Activated naive CD8-positive, alpha-beta T cell treated with anti-CD3 and anti-CD28 coated beads, Interleukin-2, amount 50 U/mL, for 24 hours (primary cell): ENCODE measurements at regions not wholly inside any gene's neighbourhood (a gene's known extent, or its start where the extent isn't known, plus 50 kb on each side); places are given as distances from the start of the nearest gene placed in this dataset.
"Not testable (repeated sequence)": the region's sequence is repeated elsewhere in the genome, so short reads cannot be mapped to it uniquely, and the experiment has no call there.

Source experiments
- ATAC-seq: fragments of 150-1000 bp; cut with Tn5 transposase; one replicate; pipeline ENCODE4 v1.10.0; 2021
- DNase-seq: peaks from one replicate; pipeline ENCODE4 v3.0.0; 2021
- H3K27ac Mint-ChIP-seq: one replicate; pipeline ENCODE4 v1.8.0; 2021; ENCODE audit warnings: mild to moderate bottlenecking, mixed read lengths
- H3K27me3 Mint-ChIP-seq: one replicate; pipeline ENCODE4 v1.8.0; 2021; ENCODE audit warnings: mixed read lengths
- H3K36me3 Mint-ChIP-seq: one replicate; pipeline ENCODE4 v1.8.0; 2021; ENCODE audit warnings: low read depth, mixed read lengths
- H3K4me1 Mint-ChIP-seq: one replicate; pipeline ENCODE4 v1.8.0; 2021; ENCODE audit warnings: mixed read lengths
- H3K4me3 Mint-ChIP-seq: one replicate; pipeline ENCODE4 v1.8.0; 2021; ENCODE audit warnings: mild to moderate bottlenecking, moderate library complexity, mixed read lengths
- H3K9me3 Mint-ChIP-seq: one replicate; pipeline ENCODE4 v1.8.0; 2021; ENCODE audit warnings: mixed read lengths

- Mint-ChIP-seq H3K27me3 (peaks cover 3% of the 10 kb centered on the region), H3K4me3 (no peak overlapping the region), H3K27ac (no peak overlapping the region), H3K9me3 (no peaks in the 10 kb centered on the region), H3K36me3 (no peaks in the 10 kb centered on the region), H3K4me1 (no peaks in the 10 kb centered on the region)
- DNase-seq = no peak
- no peak for ATAC-seq
These were observed 205.3 kb downstream of the BUB3 start for GRCh38 chr10:123359539-123359938.

- H3K4me3 Mint-ChIP-seq = no peak overlapping the region
- ATAC-seq (no peak), DNase-seq (no peak)
- H3K4me1 Mint-ChIP-seq = no peaks in the 10 kb centered on the region
- H3K9me3 Mint-ChIP-seq = no peaks in the 10 kb centered on the region
- H3K36me3 Mint-ChIP-seq = no peaks in the 10 kb centered on the region
- peaks cover 2% of the 10 kb centered on the region for H3K27me3 Mint-ChIP-seq
- H3K27ac Mint-ChIP-seq = no peak overlapping the region
These were observed 207.6 kb downstream of the BUB3 start for GRCh38 chr10:123361832-123362231.

GRCh38 chr10:123367195-123367594 lies 213.0 kb downstream of the BUB3 start:
- H3K27ac Mint-ChIP-seq = no peak overlapping the region
- no peaks in the 10 kb centered on the region for H3K36me3 Mint-ChIP-seq
- peaks cover 12% of the 10 kb centered on the region for H3K9me3 Mint-ChIP-seq
- ATAC-seq = no peak
- H3K4me1 Mint-ChIP-seq = no peaks in the 10 kb centered on the region
- H3K27me3 Mint-ChIP-seq = no peaks in the 10 kb centered on the region
- no peak for DNase-seq
- no peak overlapping the region for H3K4me3 Mint-ChIP-seq

GRCh38 chr10:123371626-123372025 lies 217.4 kb downstream of the BUB3 start:
- not testable (repeated sequence) for ATAC-seq, H3K36me3 Mint-ChIP-seq, H3K27me3 Mint-ChIP-seq, H3K27ac Mint-ChIP-seq, H3K4me3 Mint-ChIP-seq, DNase-seq, H3K4me1 Mint-ChIP-seq
- H3K9me3 Mint-ChIP-seq = peaks cover 12% of the 10 kb centered on the region

GRCh38 chr10:123373591-123373990 lies 219.4 kb downstream of the BUB3 start:
- no peaks in the 10 kb centered on the region for H3K27me3 Mint-ChIP-seq
- no peak overlapping the region for H3K27ac Mint-ChIP-seq
- no peak overlapping the region for H3K4me3 Mint-ChIP-seq
- no peaks in the 10 kb centered on the region for H3K36me3 Mint-ChIP-seq
- DNase-seq (no peak), ATAC-seq (no peak)
- H3K9me3 Mint-ChIP-seq = peaks cover 12% of the 10 kb centered on the region
- H3K4me1 Mint-ChIP-seq = no peaks in the 10 kb centered on the region

GRCh38 chr10:123375097-123375496 lies 220.9 kb downstream of the BUB3 start:
- peaks cover 4% of the 10 kb centered on the region for H3K9me3 Mint-ChIP-seq
- H3K4me1 Mint-ChIP-seq = no peaks in the 10 kb centered on the region
- no peak overlapping the region for H3K4me3 Mint-ChIP-seq
- peaks cover 2% of the 10 kb centered on the region for H3K27me3 Mint-ChIP-seq
- no peak for DNase-seq
- ATAC-seq = no peak
- no peaks in the 10 kb centered on the region for H3K36me3 Mint-ChIP-seq
- no peak overlapping the region for H3K27ac Mint-ChIP-seq

GRCh38 chr10:123375738-123376137 lies 221.5 kb downstream of the BUB3 start:
- H3K4me3 Mint-ChIP-seq = no peak overlapping the region
- H3K4me1 Mint-ChIP-seq = no peaks in the 10 kb centered on the region
- H3K27ac Mint-ChIP-seq = no peak overlapping the region
- H3K36me3 Mint-ChIP-seq = no peaks in the 10 kb centered on the region
- H3K27me3 Mint-ChIP-seq = peaks cover 5% of the 10 kb centered on the region
- no peak for DNase-seq
- H3K9me3 Mint-ChIP-seq = no peaks in the 10 kb centered on the region
- ATAC-seq = no peak

- DNase-seq = no peak
- Mint-ChIP-seq H3K36me3 (no peaks in the 10 kb centered on the region), H3K27me3 (peaks cover 6% of the 10 kb centered on the region), H3K4me1 (no peaks in the 10 kb centered on the region), H3K4me3 (no peak overlapping the region), H3K27ac (no peak overlapping the region), H3K9me3 (no peaks in the 10 kb centered on the region)
- no peak for ATAC-seq
These were observed 223.7 kb downstream of the BUB3 start for GRCh38 chr10:123377883-123378282.

- H3K27me3 Mint-ChIP-seq = peaks cover 6% of the 10 kb centered on the region
- ATAC-seq = no peak
- H3K4me3 Mint-ChIP-seq = no peak overlapping the region
- H3K36me3 Mint-ChIP-seq = no peaks in the 10 kb centered on the region
- H3K9me3 Mint-ChIP-seq = no peaks in the 10 kb centered on the region
- DNase-seq = no peak
- H3K27ac Mint-ChIP-seq = no peak overlapping the region
- H3K4me1 Mint-ChIP-seq = no peaks in the 10 kb centered on the region
These were observed 224.1 kb downstream of the BUB3 start for GRCh38 chr10:123378302-123378701.

GRCh38 chr10:123379156-123379555 lies 225.0 kb downstream of the BUB3 start:
- H3K9me3 Mint-ChIP-seq = no peaks in the 10 kb centered on the region
- no peaks in the 10 kb centered on the region for H3K4me1 Mint-ChIP-seq
- DNase-seq (no peak), ATAC-seq (no peak)
- H3K4me3 Mint-ChIP-seq = no peak overlapping the region
- H3K36me3 Mint-ChIP-seq = no peaks in the 10 kb centered on the region
- H3K27ac Mint-ChIP-seq = no peak overlapping the region
- H3K27me3 Mint-ChIP-seq = peaks cover 6% of the 10 kb centered on the region

GRCh38 chr10:123380491-123381085 lies 226.4 kb downstream of the BUB3 start:
- H3K27ac Mint-ChIP-seq = no peak overlapping the region
- DNase-seq (no peak), ATAC-seq (no peak)
- H3K4me1 Mint-ChIP-seq = no peaks in the 10 kb centered on the region
- peaks cover 6% of the 10 kb centered on the region for H3K27me3 Mint-ChIP-seq
- no peak overlapping the region for H3K4me3 Mint-ChIP-seq
- peaks cover under 1% of the 10 kb centered on the region for H3K9me3 Mint-ChIP-seq
- H3K36me3 Mint-ChIP-seq = no peaks in the 10 kb centered on the region

- ATAC-seq = no peak
- Mint-ChIP-seq H3K36me3 (peaks cover 3% of the 10 kb centered on the region), H3K27me3 (peaks cover 6% of the 10 kb centered on the region), H3K4me3 (no peak overlapping the region), H3K4me1 (no peaks in the 10 kb centered on the region), H3K9me3 (peaks cover 5% of the 10 kb centered on the region), H3K27ac (no peak overlapping the region)
- no peak for DNase-seq
These were observed 227.0 kb downstream of the BUB3 start for GRCh38 chr10:123381224-123381623.

GRCh38 chr10:123382491-123382890 lies 228.3 kb downstream of the BUB3 start:
- DNase-seq = no peak
- H3K9me3 Mint-ChIP-seq = peaks cover 11% of the 10 kb centered on the region
- H3K4me3 Mint-ChIP-seq = no peak overlapping the region
- ATAC-seq = no peak
- no peak overlapping the region for H3K27ac Mint-ChIP-seq
- peaks cover 7% of the 10 kb centered on the region for H3K36me3 Mint-ChIP-seq
- no peaks in the 10 kb centered on the region for H3K4me1 Mint-ChIP-seq
- H3K27me3 Mint-ChIP-seq = peaks cover 6% of the 10 kb centered on the region

- no peak overlapping the region for H3K4me3 Mint-ChIP-seq
- no peak overlapping the region for H3K27ac Mint-ChIP-seq
- H3K27me3 Mint-ChIP-seq = peaks cover 2% of the 10 kb centered on the region
- DNase-seq = no peak
- peaks cover 18% of the 10 kb centered on the region for H3K9me3 Mint-ChIP-seq
- H3K4me1 Mint-ChIP-seq = no peaks in the 10 kb centered on the region
- H3K36me3 Mint-ChIP-seq = peaks cover 10% of the 10 kb centered on the region
- no peak for ATAC-seq
These were observed 231.4 kb downstream of the BUB3 start for GRCh38 chr10:123385508-123386080.

GRCh38 chr10:123389520-123389919 lies 235.3 kb downstream of the BUB3 start:
- Mint-ChIP-seq H3K4me1 (no peaks in the 10 kb centered on the region), H3K9me3 (peaks cover 18% of the 10 kb centered on the region), H3K36me3 (peaks cover 10% of the 10 kb centered on the region), H3K27me3 (no peaks in the 10 kb centered on the region), H3K4me3 (no peak overlapping the region), H3K27ac (no peak overlapping the region)
- ATAC-seq (no peak), DNase-seq (no peak)

GRCh38 chr10:123390332-123390731 lies 236.1 kb downstream of the BUB3 start:
- ATAC-seq (no peak), DNase-seq (no peak)
- Mint-ChIP-seq H3K4me1 (no peaks in the 10 kb centered on the region), H3K27me3 (no peaks in the 10 kb centered on the region), H3K27ac (no peak overlapping the region), H3K9me3 (peaks cover 18% of the 10 kb centered on the region), H3K4me3 (no peak overlapping the region), H3K36me3 (peaks cover 10% of the 10 kb centered on the region)
